ENCODE measurements at regions not wholly inside any gene's neighbourhood (a gene's known extent, or its start where the extent isn't known, plus 50 kb on each side); places are given as distances from the start of the nearest gene placed in this dataset.

DNA sequence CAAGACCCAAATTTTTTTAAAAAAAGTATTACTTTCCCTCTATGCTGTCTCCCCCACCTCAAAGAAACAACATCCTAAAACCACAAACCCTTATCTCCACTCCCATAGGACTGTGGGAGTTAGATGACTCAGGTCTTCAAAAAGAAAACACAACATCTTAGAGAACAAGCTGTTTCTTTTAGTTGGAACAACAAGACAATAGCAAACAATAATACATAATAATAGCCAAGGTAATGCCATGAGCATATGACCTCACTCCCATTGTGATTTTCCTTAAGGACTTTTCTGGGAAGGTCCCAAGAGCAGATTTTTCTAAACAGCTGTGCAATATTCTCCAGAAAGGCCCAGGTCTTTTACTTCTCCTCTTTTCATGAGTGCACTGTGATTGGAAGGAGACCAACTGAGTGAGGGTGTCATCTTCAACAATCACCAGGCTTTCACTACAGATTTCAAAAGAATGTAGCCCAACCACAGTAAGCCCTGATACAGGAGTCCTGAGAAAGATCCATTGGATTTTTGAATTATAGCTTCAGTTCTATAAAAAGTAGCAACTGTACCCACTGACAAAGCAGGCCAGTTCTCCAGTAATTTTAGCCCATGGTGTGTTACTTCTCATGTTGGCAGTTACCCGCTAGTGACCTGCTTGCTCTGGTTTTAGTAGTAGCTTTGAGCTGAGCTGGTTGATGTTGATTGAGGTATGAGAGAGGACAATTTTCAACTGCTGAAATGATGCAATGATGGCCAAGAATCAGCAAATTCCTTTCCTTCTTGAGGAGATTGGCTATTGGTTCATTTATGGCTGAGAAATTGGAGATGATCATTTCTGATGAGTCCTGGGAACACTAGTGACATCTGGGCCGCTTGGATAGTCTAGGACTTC lies 144.5 kb upstream of the TCF4 start (continued):
- TF ChIP-seq RAD21 (IDR thresholded peaks at IDR 0.05 in 1 of 2, conservative IDR thresholded peaks at IDR 0.05 in 1 of 2; ENCODE audit: low read depth in 2 of 2, low read length in 2 of 2) (no peak), BRCA1 (IDR thresholded peaks at IDR 0.05; ENCODE audit: low read depth, low read length) (no peak), BACH1 (IDR thresholded peaks at IDR 0.05; ENCODE audit: low read length) (no peak), PHF8 (conservative IDR thresholded peaks at IDR 0.05; ENCODE audit: low read depth, low read length) (no peak), TAF1 (IDR thresholded peaks at IDR 0.05; ENCODE audit: low read depth, low read length) (no peak), NRF1 (IDR thresholded peaks at IDR 0.05; ENCODE audit: low read depth, low read length) (no peak), RXRA (IDR thresholded peaks at IDR 0.05; ENCODE audit: insufficient read depth, low read depth, low read length) (no peak), EGR1 (IDR thresholded peaks at IDR 0.05; ENCODE audit: borderline replicate concordance, low read depth, low read length) (no peak), EZH2 (IDR thresholded peaks at IDR 0.05; ENCODE audit: low read depth, low read length, severe bottlenecking) (no peak), SRF (IDR thresholded peaks at IDR 0.05; ENCODE audit: low read depth, low read length) (no peak), TCF12 (IDR thresholded peaks at IDR 0.05; ENCODE audit: low read depth, low read length) (no peak)

Data from H1 (cell line).